ENCODE measurements at regions not wholly inside any gene's neighbourhood (a gene's known extent, or its start where the extent isn't known, plus 50 kb on each side); places are given as distances from the start of the nearest gene placed in this dataset.

DNA sequence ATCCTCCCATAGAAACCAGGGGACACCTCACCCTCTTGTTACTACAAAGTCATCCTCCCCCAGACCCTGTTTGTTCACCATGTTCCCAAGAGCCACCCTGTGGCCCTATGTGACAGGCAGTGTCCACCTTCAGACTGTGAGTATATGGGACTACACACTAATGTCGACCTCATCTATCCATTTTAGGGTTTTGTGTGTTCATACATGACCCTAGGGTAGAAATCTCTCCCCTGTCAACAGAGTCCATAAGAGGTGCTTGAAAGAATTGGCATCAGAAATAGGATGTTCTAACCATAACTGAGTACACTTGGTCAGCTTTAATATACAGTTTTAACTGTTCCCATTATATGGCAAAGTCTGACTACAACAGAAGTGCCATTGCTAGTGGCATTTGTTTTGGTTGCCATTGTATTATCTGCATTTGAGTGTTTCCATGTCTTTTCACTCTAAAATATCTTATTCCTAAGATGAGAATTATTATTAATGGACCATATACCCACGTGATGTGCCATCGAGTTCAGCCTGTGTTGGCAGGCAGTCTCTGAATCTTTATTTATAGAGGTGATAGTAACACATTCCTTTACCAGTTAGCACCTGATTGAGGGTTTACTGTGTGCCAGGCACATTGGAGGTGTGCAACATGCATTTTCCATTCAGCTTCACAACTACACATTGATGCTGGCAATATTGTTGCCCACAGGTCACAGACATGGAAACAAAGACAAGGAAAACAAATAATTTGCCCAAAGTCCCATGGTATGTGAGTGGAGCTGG lies 590.6 kb upstream of the IGFBP3 start:
- no peak for DNase-seq
- ChIA-PET CTCF (no interaction called here), POLR2A (no interaction called here)
- no CpG with 5 or more reads among the region's 3 CpGs for WGBS (ENCODE audit: insufficient coverage)
- Mint-ChIP-seq H3K27me3 (no peaks in the 10 kb centered on the region), H3K4me3 (no peak overlapping the region), H3K27ac (no peak overlapping the region), H3K4me1 (no peaks in the 10 kb centered on the region), H3K9me3 (ENCODE audit: insufficient read depth) (peaks cover 4% of the 10 kb centered on the region)
- Histone ChIP-seq H3K9me3 (ENCODE audit: control extremely low read depth in 1 of 3, control insufficient read depth in 2 of 3, insufficient read depth in 1 of 3, low read length in 2 of 3) (peaks cover 0 to 2% (median 0%) of the 10 kb centered on the region in 3 donors), H3K4me1 (ENCODE audit: control insufficient read depth in 2 of 2, insufficient read depth in 2 of 2, low read length in 2 of 2) (no peaks in the 10 kb centered on the region), H4K20me1 (ENCODE audit: control insufficient read depth, insufficient read depth, low read length, poor library complexity, severe bottlenecking) (no peaks in the 10 kb centered on the region), H3K27me3 (replicated peaks in 1 of 4; ENCODE audit: control extremely low read depth in 1 of 4, control insufficient read depth in 3 of 4, insufficient read depth in 4 of 4, low read length in 3 of 4) (no peaks in the 10 kb centered on the region), H3K4me3 (ENCODE audit: control extremely low read depth in 1 of 5, extremely low read depth in 1 of 5, insufficient read depth in 1 of 5, low read depth in 2 of 5, low read length in 4 of 5) (no peak overlapping the region), H2AFZ (ENCODE audit: insufficient read depth, low read depth, low read length, poor library complexity, severe bottlenecking) (no peak overlapping the region), H3K79me2 (ENCODE audit: control insufficient read depth, insufficient read depth, low read length) (no peaks in the 10 kb centered on the region), H3K9ac (ENCODE audit: low read length) (no peak overlapping the region), H3K27ac (ENCODE audit: low read length in 2 of 2) (no peak overlapping the region), H3K4me2 (replicated peaks; ENCODE audit: low read depth, low read length, poor library complexity, severe bottlenecking) (no peak overlapping the region), H3K36me3 (replicated peaks in 1 of 2; ENCODE audit: control extremely low read depth in 1 of 2, control insufficient read depth in 1 of 2, extremely low read depth in 1 of 2, insufficient read depth in 2 of 2, low read length in 1 of 2) (no peaks in the 10 kb centered on the region)
- intact Hi-C loops (cut with micrococcal nuclease) = no loop called here
- TF ChIP-seq, protein P1, sequence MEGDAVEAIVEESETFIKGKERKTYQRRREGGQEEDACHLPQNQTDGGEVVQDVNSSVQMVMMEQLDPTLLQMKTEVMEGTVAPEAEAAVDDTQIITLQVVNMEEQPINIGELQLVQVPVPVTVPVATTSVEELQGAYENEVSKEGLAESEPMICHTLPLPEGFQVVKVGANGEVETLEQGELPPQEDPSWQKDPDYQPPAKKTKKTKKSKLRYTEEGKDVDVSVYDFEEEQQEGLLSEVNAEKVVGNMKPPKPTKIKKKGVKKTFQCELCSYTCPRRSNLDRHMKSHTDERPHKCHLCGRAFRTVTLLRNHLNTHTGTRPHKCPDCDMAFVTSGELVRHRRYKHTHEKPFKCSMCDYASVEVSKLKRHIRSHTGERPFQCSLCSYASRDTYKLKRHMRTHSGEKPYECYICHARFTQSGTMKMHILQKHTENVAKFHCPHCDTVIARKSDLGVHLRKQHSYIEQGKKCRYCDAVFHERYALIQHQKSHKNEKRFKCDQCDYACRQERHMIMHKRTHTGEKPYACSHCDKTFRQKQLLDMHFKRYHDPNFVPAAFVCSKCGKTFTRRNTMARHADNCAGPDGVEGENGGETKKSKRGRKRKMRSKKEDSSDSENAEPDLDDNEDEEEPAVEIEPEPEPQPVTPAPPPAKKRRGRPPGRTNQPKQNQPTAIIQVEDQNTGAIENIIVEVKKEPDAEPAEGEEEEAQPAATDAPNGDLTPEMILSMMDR (IDR thresholded peaks at IDR 0.05) = no peak
- no peak for TF ChIP-seq EZH2 (IDR thresholded peaks at IDR 0.05; ENCODE audit: borderline replicate concordance, insufficient read depth, low read depth, low read length, poor library complexity, severe bottlenecking)
- no peak for ATAC-seq (ENCODE audit: low read depth)

- H3K27ac ChIP-seq (ENCODE audit: low read length in 2 of 2) = no peak overlapping the region
Observed at GRCh38 chr7:46508583-46508982, 587.5 kb upstream of the IGFBP3 start.

More at GRCh38 chr7:46508583-46508982, 587.5 kb upstream of the IGFBP3 start:
- H3K79me2 ChIP-seq (ENCODE audit: control insufficient read depth, insufficient read depth, low read length) = no peaks in the 10 kb centered on the region
- no peak overlapping the region for H3K9ac ChIP-seq (ENCODE audit: low read length)
- Mint-ChIP-seq H3K4me1 (no peaks in the 10 kb centered on the region), H3K27me3 (no peaks in the 10 kb centered on the region), H3K9me3 (ENCODE audit: insufficient read depth) (peaks cover 14% of the 10 kb centered on the region), H3K27ac (no peak overlapping the region), H3K4me3 (no peak overlapping the region)
- CTCF ChIA-PET = no interaction called here
- POLR2A ChIA-PET = no interaction called here
- no peaks in the 10 kb centered on the region for H3K27me3 ChIP-seq (replicated peaks in 1 of 4; ENCODE audit: control extremely low read depth in 1 of 4, control insufficient read depth in 3 of 4, insufficient read depth in 4 of 4, low read length in 3 of 4)
- DNase-seq (no peak), ATAC-seq (ENCODE audit: low read depth) (no peak)
- H3K4me1 ChIP-seq (ENCODE audit: control insufficient read depth in 2 of 2, insufficient read depth in 2 of 2, low read length in 2 of 2) = no peaks in the 10 kb centered on the region
- no peak overlapping the region for H3K4me2 ChIP-seq (replicated peaks; ENCODE audit: low read depth, low read length, poor library complexity, severe bottlenecking)
- WGBS (ENCODE audit: insufficient coverage) = no CpG with 5 or more reads among the region's 2 CpGs
- H3K36me3 ChIP-seq (replicated peaks in 1 of 2; ENCODE audit: control extremely low read depth in 1 of 2, control insufficient read depth in 1 of 2, extremely low read depth in 1 of 2, insufficient read depth in 2 of 2, low read length in 1 of 2) = no peaks in the 10 kb centered on the region
- intact Hi-C loops (cut with micrococcal nuclease) = no loop called here
- H3K4me3 ChIP-seq (ENCODE audit: control extremely low read depth in 1 of 5, extremely low read depth in 1 of 5, insufficient read depth in 1 of 5, low read depth in 2 of 5, low read length in 4 of 5) = no peak overlapping the region
- TF ChIP-seq EZH2 (IDR thresholded peaks at IDR 0.05; ENCODE audit: borderline replicate concordance, insufficient read depth, low read depth, low read length, poor library complexity, severe bottlenecking) = no peak
- TF ChIP-seq, protein P1 (IDR thresholded peaks at IDR 0.05) = no peak
- peaks cover 0 to 2% (median 0%) of the 10 kb centered on the region in 3 donors for H3K9me3 ChIP-seq (ENCODE audit: control extremely low read depth in 1 of 3, control insufficient read depth in 2 of 3, insufficient read depth in 1 of 3, low read length in 2 of 3)
- H4K20me1 ChIP-seq (ENCODE audit: control insufficient read depth, insufficient read depth, low read length, poor library complexity, severe bottlenecking) = no peaks in the 10 kb centered on the region
- no peak overlapping the region for H2AFZ ChIP-seq (ENCODE audit: insufficient read depth, low read depth, low read length, poor library complexity, severe bottlenecking)
